ENCODE measurements at regions not wholly inside any gene's neighbourhood (a gene's known extent, or its start where the extent isn't known, plus 50 kb on each side); places are given as distances from the start of the nearest gene placed in this dataset.
"Not testable (repeated sequence)": the region's sequence is repeated elsewhere in the genome, so short reads cannot be mapped to it uniquely, and the experiment has no call there.

- ChIA-PET POLR2A (no interaction called here), CTCF (interaction anchor here (1.0 kb wide), 1 partner anchor 48 kb away, joined by 3 read pairs; no protein-coding TSS in a partner anchor)
- Histone ChIP-seq H3K9me3 (ENCODE audit: low read length) (no peaks in the 10 kb centered on the region), H3K27ac (ENCODE audit: low read depth, low read length) (no peak overlapping the region), H3K4me3 (ENCODE audit: low read length) (no peak overlapping the region), H3K27me3 (ENCODE audit: insufficient read depth, low read length, poor library complexity, severe bottlenecking) (no peaks in the 10 kb centered on the region), H3K36me3 (ENCODE audit: insufficient read depth, low read length) (no peaks in the 10 kb centered on the region), H3K4me1 (ENCODE audit: insufficient read depth, low read length) (no peaks in the 10 kb centered on the region)
- Mint-ChIP-seq H3K36me3 (no peaks in the 10 kb centered on the region), H3K4me1 (no peaks in the 10 kb centered on the region), H3K4me3 (no peak overlapping the region), H3K27ac (no peak overlapping the region), H3K9me3 (peaks cover 1 to 23% (median 8%) of the 10 kb centered on the region in 5 donors), H3K27me3 (no peaks in the 10 kb centered on the region)
- no peak for DNase-seq
Observed at GRCh38 chr1:188154196-188154595, 1325.4 kb downstream of the PLA2G4A start.

DNA sequence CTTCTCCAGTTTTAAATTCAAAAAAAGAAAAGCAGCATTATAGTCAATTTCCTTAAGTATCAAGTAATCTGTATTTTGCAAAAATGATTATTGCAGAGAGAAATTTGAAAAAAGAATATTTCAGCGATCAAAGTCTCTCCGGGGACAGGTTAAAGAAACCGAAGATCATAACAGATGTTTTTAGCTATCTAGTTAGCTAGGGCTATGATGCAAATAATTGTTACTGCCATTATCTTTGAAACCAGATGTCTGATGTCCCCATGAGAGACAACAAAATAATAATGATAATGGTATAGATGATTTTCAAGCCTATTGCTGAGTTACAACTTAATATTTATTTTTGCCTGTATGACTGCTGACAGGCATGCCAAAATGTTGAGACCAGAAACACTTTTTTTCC, 1326.0 kb downstream of the PLA2G4A start:
- Histone ChIP-seq H3K36me3 (ENCODE audit: insufficient read depth, low read length) (no peaks in the 10 kb centered on the region), H3K9me3 (ENCODE audit: low read length) (no peaks in the 10 kb centered on the region), H3K4me1 (ENCODE audit: insufficient read depth, low read length) (no peaks in the 10 kb centered on the region), H3K4me3 (ENCODE audit: low read length) (no peak overlapping the region), H3K27me3 (ENCODE audit: insufficient read depth, low read length, poor library complexity, severe bottlenecking) (no peaks in the 10 kb centered on the region), H3K27ac (ENCODE audit: low read depth, low read length) (no peak overlapping the region)
- ChIA-PET CTCF (interaction anchor here (1.0 kb wide), 1 partner anchor 48 kb away, joined by 3 read pairs; no protein-coding TSS in a partner anchor), POLR2A (no interaction called here)
- no peaks in the 10 kb centered on the region for H3K4me1 Mint-ChIP-seq
- no peaks in the 10 kb centered on the region for H3K27me3 Mint-ChIP-seq
- H3K36me3 Mint-ChIP-seq: no peaks in the 10 kb centered on the region
- no peak for DNase-seq
- H3K4me3 Mint-ChIP-seq: no peak overlapping the region
- no peak overlapping the region for H3K27ac Mint-ChIP-seq
- H3K9me3 Mint-ChIP-seq: peaks cover 1 to 25% (median 8%) of the 10 kb centered on the region in 5 donors

GRCh38 chr1:188155261-188155660, 1326.5 kb downstream of the PLA2G4A start:
- H3K36me3 ChIP-seq (ENCODE audit: insufficient read depth, low read length): no peaks in the 10 kb centered on the region
- Mint-ChIP-seq H3K27ac (no peak overlapping the region), H3K4me1 (no peaks in the 10 kb centered on the region), H3K36me3 (no peaks in the 10 kb centered on the region), H3K27me3 (no peaks in the 10 kb centered on the region), H3K9me3 (peaks cover 1 to 25% (median 9%) of the 10 kb centered on the region in 5 donors), H3K4me3 (no peak overlapping the region)
- ChIA-PET POLR2A (no interaction called here), CTCF (no interaction called here)
- no peaks in the 10 kb centered on the region for H3K4me1 ChIP-seq (ENCODE audit: insufficient read depth, low read length)
- no peaks in the 10 kb centered on the region for H3K9me3 ChIP-seq (ENCODE audit: low read length)
- H3K4me3 ChIP-seq (ENCODE audit: low read length): no peak overlapping the region
- no peak for DNase-seq
- no peaks in the 10 kb centered on the region for H3K27me3 ChIP-seq (ENCODE audit: insufficient read depth, low read length, poor library complexity, severe bottlenecking)
- no peak overlapping the region for H3K27ac ChIP-seq (ENCODE audit: low read depth, low read length)

DNA sequence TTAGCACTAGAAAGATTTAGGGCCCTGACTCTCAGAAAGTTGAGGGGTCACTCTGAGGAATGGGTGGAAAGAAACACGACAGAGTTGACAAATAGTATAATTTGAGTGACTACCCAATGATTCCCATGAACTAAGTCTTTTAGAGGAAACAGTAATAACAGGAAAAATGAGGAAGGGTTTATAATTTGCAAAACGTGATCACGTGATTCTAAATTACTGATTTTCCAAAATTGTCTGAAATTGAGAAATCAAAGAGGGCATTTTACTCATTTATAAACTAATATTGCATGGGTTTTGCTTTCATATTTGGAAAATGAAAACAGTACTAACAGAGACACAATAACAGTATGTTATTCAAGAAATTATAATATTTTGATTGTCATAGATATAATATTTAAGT, 1335.7 kb downstream of the PLA2G4A start:
- POLR2A ChIA-PET: no interaction called here
- H3K27ac Mint-ChIP-seq: peak overlapping the region in 1 of 8 donors; percentile 19

GRCh38 chr1:188166654-188167053, 1337.9 kb downstream of the PLA2G4A start:
- Histone ChIP-seq H3K36me3 (ENCODE audit: insufficient read depth, low read length) (no peaks in the 10 kb centered on the region), H3K4me3 (ENCODE audit: low read length) (no peak overlapping the region), H3K4me1 (ENCODE audit: insufficient read depth, low read length) (no peaks in the 10 kb centered on the region), H3K9me3 (ENCODE audit: low read length) (no peaks in the 10 kb centered on the region), H3K27me3 (ENCODE audit: insufficient read depth, low read length, poor library complexity, severe bottlenecking) (no peaks in the 10 kb centered on the region), H3K27ac (ENCODE audit: low read depth, low read length) (no peak overlapping the region)
- DNase-seq: no peak
- CTCF ChIA-PET: no interaction called here
- Mint-ChIP-seq H3K27me3 (peaks cover 0 to 1% of the 10 kb centered on the region in 2 donors), H3K27ac (no peak overlapping the region), H3K4me1 (no peaks in the 10 kb centered on the region), H3K36me3 (no peaks in the 10 kb centered on the region), H3K4me3 (no peak overlapping the region), H3K9me3 (peaks cover 10 to 33% (median 15%) of the 10 kb centered on the region in 5 donors)
- POLR2A ChIA-PET: no interaction called here

More for the DNA sequence above, 1335.7 kb downstream of the PLA2G4A start:
- Histone ChIP-seq H3K27me3 (ENCODE audit: insufficient read depth, low read length, poor library complexity, severe bottlenecking) (no peaks in the 10 kb centered on the region), H3K9me3 (ENCODE audit: low read length) (no peaks in the 10 kb centered on the region), H3K27ac (ENCODE audit: low read depth, low read length) (no peak overlapping the region), H3K4me3 (ENCODE audit: low read length) (no peak overlapping the region), H3K4me1 (ENCODE audit: insufficient read depth, low read length) (no peaks in the 10 kb centered on the region), H3K36me3 (ENCODE audit: insufficient read depth, low read length) (no peaks in the 10 kb centered on the region)
- peaks cover 10 to 29% (median 15%) of the 10 kb centered on the region in 5 donors for H3K9me3 Mint-ChIP-seq
- H3K36me3 Mint-ChIP-seq: no peaks in the 10 kb centered on the region
- no peak overlapping the region for H3K4me3 Mint-ChIP-seq
- peaks cover 0 to 1% of the 10 kb centered on the region in 2 donors for H3K27me3 Mint-ChIP-seq
- H3K4me1 Mint-ChIP-seq: no peaks in the 10 kb centered on the region
- DNase-seq: no peak
- CTCF ChIA-PET: no interaction called here

DNA sequence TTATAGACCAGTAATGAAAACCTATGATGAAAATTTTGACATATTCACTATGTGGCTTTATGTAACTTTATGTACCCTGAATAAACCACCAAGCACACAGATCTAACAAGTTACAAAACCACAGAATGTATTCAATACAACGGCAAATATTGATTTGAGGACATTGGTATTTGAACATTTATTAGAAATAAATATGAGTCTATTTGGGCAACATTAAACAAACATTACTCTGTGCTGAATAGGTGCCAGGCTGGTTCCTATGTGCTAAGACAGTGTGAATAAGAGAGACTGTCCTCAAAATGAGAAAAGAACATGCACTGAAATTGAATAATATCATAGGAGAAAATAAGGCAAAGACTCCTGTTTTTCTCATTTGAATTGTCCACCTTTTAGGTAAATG, 1341.2 kb downstream of the PLA2G4A start:
- Mint-ChIP-seq H3K9me3 (peaks cover 10 to 39% (median 11%) of the 10 kb centered on the region in 5 donors), H3K36me3 (no peaks in the 10 kb centered on the region), H3K27ac (no peak overlapping the region), H3K4me1 (no peaks in the 10 kb centered on the region), H3K4me3 (no peak overlapping the region), H3K27me3 (peaks cover 0 to 1% of the 10 kb centered on the region in 2 donors)
- Histone ChIP-seq H3K9me3 (ENCODE audit: low read length) (no peaks in the 10 kb centered on the region), H3K4me1 (ENCODE audit: insufficient read depth, low read length) (no peaks in the 10 kb centered on the region), H3K4me3 (ENCODE audit: low read length) (no peak overlapping the region), H3K27me3 (ENCODE audit: insufficient read depth, low read length, poor library complexity, severe bottlenecking) (no peaks in the 10 kb centered on the region), H3K36me3 (ENCODE audit: insufficient read depth, low read length) (no peaks in the 10 kb centered on the region), H3K27ac (ENCODE audit: low read depth, low read length) (no peak overlapping the region)
- DNase-seq: no peak
- ChIA-PET POLR2A (no interaction called here), CTCF (no interaction called here)

GRCh38 chr1:188170411-188170810, 1341.7 kb downstream of the PLA2G4A start:
- H3K27me3 Mint-ChIP-seq: peaks cover 0 to 1% of the 10 kb centered on the region in 2 donors
- CTCF ChIA-PET: no interaction called here
- H3K27ac Mint-ChIP-seq: no peak overlapping the region
- H3K4me3 ChIP-seq (ENCODE audit: low read length): no peak overlapping the region
- no peak overlapping the region for H3K4me3 Mint-ChIP-seq
- H3K9me3 Mint-ChIP-seq: peaks cover 8 to 39% (median 11%) of the 10 kb centered on the region in 5 donors
- POLR2A ChIA-PET: no interaction called here
- no peaks in the 10 kb centered on the region for H3K4me1 Mint-ChIP-seq
- H3K27me3 ChIP-seq (ENCODE audit: insufficient read depth, low read length, poor library complexity, severe bottlenecking): no peaks in the 10 kb centered on the region
- no peak for DNase-seq
- no peaks in the 10 kb centered on the region for H3K4me1 ChIP-seq (ENCODE audit: insufficient read depth, low read length)
- no peaks in the 10 kb centered on the region for H3K36me3 ChIP-seq (ENCODE audit: insufficient read depth, low read length)
- H3K27ac ChIP-seq (ENCODE audit: low read depth, low read length): no peak overlapping the region
- no peaks in the 10 kb centered on the region for H3K36me3 Mint-ChIP-seq
- no peaks in the 10 kb centered on the region for H3K9me3 ChIP-seq (ENCODE audit: low read length)

GRCh38 chr1:188170935-188171334, 1342.2 kb downstream of the PLA2G4A start:
- no peak for DNase-seq
- H3K4me1 Mint-ChIP-seq: no peaks in the 10 kb centered on the region
- CTCF ChIA-PET: no interaction called here

DNA sequence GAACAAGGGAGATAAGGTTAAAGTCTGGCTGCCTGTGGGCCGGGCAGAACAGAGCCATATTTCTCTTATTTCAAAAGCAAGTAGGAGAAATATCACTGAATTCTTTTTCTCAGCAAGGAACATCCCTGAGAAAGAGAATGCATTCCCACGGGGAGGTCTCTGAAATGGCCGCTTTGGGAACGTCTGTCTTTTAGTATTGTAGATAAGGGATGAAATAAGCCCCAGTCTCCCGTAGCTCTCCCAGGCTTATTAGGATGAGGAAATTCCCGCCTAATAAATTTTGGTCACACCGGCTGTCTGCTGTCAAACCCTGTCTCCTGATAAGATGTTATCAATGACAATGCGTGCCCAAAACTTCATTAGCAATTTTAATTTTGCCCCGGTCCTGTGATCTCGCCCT, 1353.3 kb downstream of the PLA2G4A start:
- H3K27me3 Mint-ChIP-seq; H3K4me1 ChIP-seq (ENCODE audit: insufficient read depth, low read length); H3K4me1 Mint-ChIP-seq; H3K27ac ChIP-seq (ENCODE audit: low read depth, low read length); CTCF ChIA-PET; H3K36me3 Mint-ChIP-seq; H3K27ac Mint-ChIP-seq; POLR2A ChIA-PET; H3K9me3 ChIP-seq (ENCODE audit: low read length); H3K4me3 Mint-ChIP-seq; H3K36me3 ChIP-seq (ENCODE audit: insufficient read depth, low read length); H3K27me3 ChIP-seq (ENCODE audit: insufficient read depth, low read length, poor library complexity, severe bottlenecking); H3K4me3 ChIP-seq (ENCODE audit: low read length); DNase-seq: not testable (repeated sequence)
- H3K9me3 Mint-ChIP-seq: peaks cover 16 to 21% (median 17%) of the 10 kb centered on the region in 5 donors

More at GRCh38 chr1:188170935-188171334, 1342.2 kb downstream of the PLA2G4A start:
- Mint-ChIP-seq H3K9me3 (peaks cover 8 to 39% (median 10%) of the 10 kb centered on the region in 5 donors), H3K36me3 (no peaks in the 10 kb centered on the region), H3K4me3 (no peak overlapping the region), H3K27ac (no peak overlapping the region), H3K27me3 (peaks cover 0 to 1% of the 10 kb centered on the region in 2 donors)
- Histone ChIP-seq H3K9me3 (ENCODE audit: low read length) (no peaks in the 10 kb centered on the region), H3K27ac (ENCODE audit: low read depth, low read length) (no peak overlapping the region), H3K4me1 (ENCODE audit: insufficient read depth, low read length) (no peaks in the 10 kb centered on the region), H3K27me3 (ENCODE audit: insufficient read depth, low read length, poor library complexity, severe bottlenecking) (no peaks in the 10 kb centered on the region), H3K36me3 (ENCODE audit: insufficient read depth, low read length) (no peaks in the 10 kb centered on the region), H3K4me3 (ENCODE audit: low read length) (no peak overlapping the region)
- POLR2A ChIA-PET: no interaction called here
